ENCODE measurements at regions not wholly inside any gene's neighbourhood (a gene's known extent, or its start where the extent isn't known, plus 50 kb on each side); places are given as distances from the start of the nearest gene placed in this dataset.

DNA sequence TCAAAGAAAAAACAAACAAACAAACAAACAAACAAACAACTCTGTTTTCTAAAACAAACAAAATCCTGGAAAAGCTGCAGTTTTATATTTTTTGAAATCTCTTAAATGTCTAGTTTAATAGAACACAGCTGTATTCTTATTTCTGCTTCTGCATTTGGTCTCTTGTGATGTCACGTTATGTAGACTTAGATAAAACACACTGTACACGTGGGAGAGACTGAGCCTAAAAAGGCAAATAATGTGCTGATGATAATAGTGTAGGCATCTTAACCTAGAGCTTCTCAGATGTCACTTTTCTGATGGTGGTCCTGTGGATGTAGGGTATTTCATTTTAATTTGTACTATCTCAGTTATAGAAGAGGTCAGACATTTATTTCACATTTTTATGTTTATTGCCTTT is 261.7 kb downstream of the UTRN start:
- no peak overlapping the region for H3K4me3 ChIP-seq (ENCODE audit: low read length)
- no peaks in the 10 kb centered on the region for H4K20me1 ChIP-seq (ENCODE audit: insufficient read depth, low read depth, low read length)
- no peak overlapping the region for H3K27ac ChIP-seq (ENCODE audit: low read length)
- H3K9me3 ChIP-seq (ENCODE audit: low read length), result no peaks in the 10 kb centered on the region
- no peak for DNase-seq
- no peaks in the 10 kb centered on the region for H3K4me1 ChIP-seq (ENCODE audit: low read length)
- H3K4me2 ChIP-seq (ENCODE audit: low read depth, low read length, poor library complexity, severe bottlenecking), result no peak overlapping the region
- H3K36me3 ChIP-seq (ENCODE audit: insufficient read depth, low read length), result no peaks in the 10 kb centered on the region
- H3K79me2 ChIP-seq (ENCODE audit: low read length), result no peaks in the 10 kb centered on the region
- no peak overlapping the region for H2AFZ ChIP-seq (ENCODE audit: low read length)
- H3K9me2 ChIP-seq (replicated peaks; ENCODE audit: insufficient read depth, low read length), result no peaks in the 10 kb centered on the region
- no peaks in the 10 kb centered on the region for H3K27me3 ChIP-seq (ENCODE audit: low read length)
- H3K9ac ChIP-seq (ENCODE audit: low read length), result no peak overlapping the region

- Histone ChIP-seq H3K9me3 (ENCODE audit: low read length) (no peaks in the 10 kb centered on the region), H4K20me1 (ENCODE audit: insufficient read depth, low read depth, low read length) (no peaks in the 10 kb centered on the region), H3K27ac (ENCODE audit: low read length) (no peak overlapping the region), H3K27me3 (ENCODE audit: low read length) (no peaks in the 10 kb centered on the region), H2AFZ (ENCODE audit: low read length) (no peak overlapping the region), H3K4me2 (ENCODE audit: low read depth, low read length, poor library complexity, severe bottlenecking) (no peak overlapping the region), H3K4me1 (ENCODE audit: low read length) (no peaks in the 10 kb centered on the region), H3K79me2 (ENCODE audit: low read length) (no peaks in the 10 kb centered on the region), H3K9ac (ENCODE audit: low read length) (no peak overlapping the region), H3K4me3 (ENCODE audit: low read length) (no peak overlapping the region), H3K36me3 (ENCODE audit: insufficient read depth, low read length) (no peaks in the 10 kb centered on the region), H3K9me2 (replicated peaks; ENCODE audit: insufficient read depth, low read length) (no peaks in the 10 kb centered on the region)
- no peak for DNase-seq
Measured at GRCh38 chr6:144547409-144547808, 262.3 kb downstream of the UTRN start.

DNA sequence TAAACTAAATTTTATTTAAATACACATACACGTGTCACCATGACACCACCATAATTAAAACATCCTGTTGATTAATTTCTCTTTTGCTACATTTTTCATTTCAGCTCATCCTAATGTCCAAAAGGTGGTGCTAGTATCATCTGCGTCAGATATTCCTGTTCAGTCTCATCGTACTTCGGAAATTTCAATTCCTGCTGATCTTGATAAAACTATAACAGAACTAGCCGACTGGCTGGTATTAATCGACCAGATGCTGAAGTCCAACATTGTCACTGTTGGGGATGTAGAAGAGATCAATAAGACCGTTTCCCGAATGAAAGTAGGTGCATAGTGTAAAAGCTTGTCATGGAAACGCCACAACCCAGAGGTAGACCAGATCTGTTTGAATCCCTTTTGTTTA is 263.4 kb downstream of the UTRN start:
- Histone ChIP-seq H3K79me2 (ENCODE audit: low read length) (no peaks in the 10 kb centered on the region), H3K4me3 (ENCODE audit: low read length) (no peak overlapping the region), H3K4me2 (ENCODE audit: low read depth, low read length, poor library complexity, severe bottlenecking) (no peak overlapping the region), H3K27ac (ENCODE audit: low read length) (no peak overlapping the region), H3K4me1 (ENCODE audit: low read length) (no peaks in the 10 kb centered on the region), H2AFZ (ENCODE audit: low read length) (no peak overlapping the region), H3K9me2 (replicated peaks; ENCODE audit: insufficient read depth, low read length) (no peaks in the 10 kb centered on the region), H3K36me3 (ENCODE audit: insufficient read depth, low read length) (no peaks in the 10 kb centered on the region), H3K27me3 (ENCODE audit: low read length) (no peaks in the 10 kb centered on the region), H3K9ac (ENCODE audit: low read length) (no peak overlapping the region), H4K20me1 (ENCODE audit: insufficient read depth, low read depth, low read length) (no peaks in the 10 kb centered on the region), H3K9me3 (ENCODE audit: low read length) (no peaks in the 10 kb centered on the region)
- DNase-seq, result no peak

- no peak overlapping the region for H2AFZ ChIP-seq (ENCODE audit: low read length)
- no peaks in the 10 kb centered on the region for H3K4me1 ChIP-seq (ENCODE audit: low read length)
- H3K27me3 ChIP-seq (ENCODE audit: low read length), result no peaks in the 10 kb centered on the region
- H3K4me2 ChIP-seq (ENCODE audit: low read depth, low read length, poor library complexity, severe bottlenecking), result no peak overlapping the region
- no peaks in the 10 kb centered on the region for H3K36me3 ChIP-seq (ENCODE audit: insufficient read depth, low read length)
- H4K20me1 ChIP-seq (ENCODE audit: insufficient read depth, low read depth, low read length), result no peaks in the 10 kb centered on the region
- H3K27ac ChIP-seq (ENCODE audit: low read length), result no peak overlapping the region
- no peaks in the 10 kb centered on the region for H3K79me2 ChIP-seq (ENCODE audit: low read length)
- no peaks in the 10 kb centered on the region for H3K9me3 ChIP-seq (ENCODE audit: low read length)
- H3K9me2 ChIP-seq (replicated peaks; ENCODE audit: insufficient read depth, low read length), result no peaks in the 10 kb centered on the region
- no peak overlapping the region for H3K9ac ChIP-seq (ENCODE audit: low read length)
- no peak overlapping the region for H3K4me3 ChIP-seq (ENCODE audit: low read length)
- DNase-seq, result no peak
Measured at GRCh38 chr6:144549837-144550747, 265.0 kb downstream of the UTRN start.

- H3K27ac ChIP-seq (ENCODE audit: low read length), result no peak overlapping the region
- H3K9me3 ChIP-seq (ENCODE audit: low read length), result no peaks in the 10 kb centered on the region
- H3K4me2 ChIP-seq (ENCODE audit: low read depth, low read length, poor library complexity, severe bottlenecking), result no peak overlapping the region
- no peaks in the 10 kb centered on the region for H3K4me1 ChIP-seq (ENCODE audit: low read length)
- H3K79me2 ChIP-seq (ENCODE audit: low read length), result no peaks in the 10 kb centered on the region
- no peak for DNase-seq
- no peaks in the 10 kb centered on the region for H3K36me3 ChIP-seq (ENCODE audit: insufficient read depth, low read length)
- no peaks in the 10 kb centered on the region for H4K20me1 ChIP-seq (ENCODE audit: insufficient read depth, low read depth, low read length)
- no peaks in the 10 kb centered on the region for H3K27me3 ChIP-seq (ENCODE audit: low read length)
- H3K4me3 ChIP-seq (ENCODE audit: low read length), result no peak overlapping the region
- H3K9me2 ChIP-seq (replicated peaks; ENCODE audit: insufficient read depth, low read length), result no peaks in the 10 kb centered on the region
- no peak overlapping the region for H2AFZ ChIP-seq (ENCODE audit: low read length)
- H3K9ac ChIP-seq (ENCODE audit: low read length), result no peak overlapping the region
Measured at GRCh38 chr6:144551339-144551738, 266.2 kb downstream of the UTRN start.

DNA sequence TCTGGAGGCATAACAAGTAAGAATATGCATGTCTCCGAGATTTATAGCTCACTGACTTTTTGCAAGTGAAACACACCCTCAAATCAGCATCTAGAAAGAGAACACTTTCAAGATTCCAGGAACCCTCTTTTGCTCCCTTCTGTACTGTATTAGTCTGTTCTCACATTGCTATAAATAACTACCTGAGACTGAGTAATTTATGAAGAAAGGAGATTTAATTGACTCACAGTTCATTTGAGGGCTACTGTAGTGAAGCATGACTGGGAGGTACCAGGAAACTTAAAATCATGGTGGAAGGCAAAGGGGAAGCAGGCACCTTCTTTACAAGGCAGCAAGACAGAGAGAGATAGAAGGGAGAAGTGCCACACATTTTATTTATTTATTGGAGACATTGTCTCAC is 269.9 kb downstream of the UTRN start:
- Histone ChIP-seq H3K27me3 (ENCODE audit: low read length) (no peaks in the 10 kb centered on the region), H3K9ac (ENCODE audit: low read length) (no peak overlapping the region), H3K4me1 (ENCODE audit: low read length) (no peaks in the 10 kb centered on the region), H3K36me3 (ENCODE audit: insufficient read depth, low read length) (no peaks in the 10 kb centered on the region), H3K27ac (ENCODE audit: low read length) (no peak overlapping the region), H3K9me3 (ENCODE audit: low read length) (no peaks in the 10 kb centered on the region), H4K20me1 (ENCODE audit: insufficient read depth, low read depth, low read length) (no peaks in the 10 kb centered on the region), H3K4me3 (ENCODE audit: low read length) (no peak overlapping the region), H3K9me2 (replicated peaks; ENCODE audit: insufficient read depth, low read length) (no peaks in the 10 kb centered on the region), H3K79me2 (ENCODE audit: low read length) (no peaks in the 10 kb centered on the region), H2AFZ (ENCODE audit: low read length) (no peak overlapping the region), H3K4me2 (ENCODE audit: low read depth, low read length, poor library complexity, severe bottlenecking) (no peak overlapping the region)
- no peak for DNase-seq

DNA sequence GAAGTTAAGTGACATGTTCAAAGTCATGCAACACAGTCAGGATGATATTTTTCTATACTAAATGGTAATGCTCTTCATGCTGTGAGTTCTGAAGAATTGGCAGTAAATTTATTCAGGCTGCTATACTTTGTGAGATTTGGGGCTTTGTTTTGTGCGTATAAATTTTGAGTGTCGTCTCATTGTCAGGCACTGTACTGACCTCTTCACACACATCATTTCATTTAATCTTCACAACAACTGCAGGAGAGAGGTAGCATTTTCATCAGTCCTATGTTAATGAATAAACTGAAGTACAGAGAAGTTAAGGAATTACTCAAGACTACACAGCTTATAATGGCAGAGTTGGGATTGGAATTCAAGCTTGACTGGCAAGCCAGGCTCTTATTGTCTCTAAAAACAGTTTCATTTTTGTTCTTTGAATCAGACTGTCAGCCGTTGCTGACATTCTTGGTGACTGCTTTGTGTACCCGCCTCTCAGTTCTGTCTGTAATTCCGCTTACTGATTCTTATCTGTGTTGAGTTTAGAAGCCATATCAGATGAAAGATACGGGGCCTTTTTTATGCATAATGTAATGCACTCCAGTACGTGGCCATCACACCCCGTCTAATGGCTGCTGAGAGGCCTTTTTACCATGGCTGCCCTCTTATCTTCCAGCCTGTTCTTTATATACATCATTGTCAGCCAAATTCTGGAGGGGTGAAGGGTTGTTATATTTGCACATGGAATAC is 274.9 kb downstream of the UTRN start:
- no peak overlapping the region for H3K4me2 ChIP-seq (ENCODE audit: low read depth, low read length, poor library complexity, severe bottlenecking)
- H3K4me3 ChIP-seq (ENCODE audit: low read length), result no peak overlapping the region
- H3K9me2 ChIP-seq (replicated peaks; ENCODE audit: insufficient read depth, low read length), result no peaks in the 10 kb centered on the region
- H2AFZ ChIP-seq (ENCODE audit: low read length), result no peak overlapping the region; the same call in 1 of the 2 replicates
- no peaks in the 10 kb centered on the region for H3K9me3 ChIP-seq (ENCODE audit: low read length)
- H3K27ac ChIP-seq (ENCODE audit: low read length), result no peak overlapping the region
- no peak overlapping the region for H3K9ac ChIP-seq (ENCODE audit: low read length)
- H3K79me2 ChIP-seq (ENCODE audit: low read length), result no peaks in the 10 kb centered on the region
- no peak for DNase-seq
- H3K4me1 ChIP-seq (ENCODE audit: low read length), result no peaks in the 10 kb centered on the region
- no peaks in the 10 kb centered on the region for H3K27me3 ChIP-seq (ENCODE audit: low read length)
- no peaks in the 10 kb centered on the region for H3K36me3 ChIP-seq (ENCODE audit: insufficient read depth, low read length)
- H4K20me1 ChIP-seq (ENCODE audit: insufficient read depth, low read depth, low read length), result no peaks in the 10 kb centered on the region

DNA sequence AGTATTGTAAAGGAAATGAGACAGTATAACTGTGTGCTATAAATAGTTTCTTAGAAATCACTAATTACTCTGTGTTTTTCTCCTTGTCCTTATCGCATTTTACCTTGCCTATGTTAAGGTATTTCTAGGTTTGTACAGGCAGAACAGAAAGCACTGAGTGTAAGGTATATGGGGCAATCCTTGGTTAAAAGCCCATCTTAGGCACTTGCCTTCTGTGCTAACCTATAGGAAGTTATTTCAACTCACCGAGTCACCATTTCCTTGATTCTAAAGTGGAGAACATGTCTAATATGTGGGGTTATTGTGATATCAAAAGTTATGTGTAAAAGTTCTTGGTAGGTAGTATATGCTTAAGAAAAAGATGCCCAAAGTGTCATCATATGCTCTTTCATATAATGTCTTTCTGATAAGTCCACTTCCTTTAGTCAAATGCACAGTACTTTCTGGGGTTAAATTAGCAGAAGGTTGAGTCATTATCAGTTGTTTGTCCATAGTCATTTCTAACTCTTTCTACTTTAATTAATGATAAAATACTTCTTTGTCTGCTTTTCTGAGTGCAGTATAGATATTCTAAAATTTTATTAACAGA is 276.4 kb downstream of the UTRN start:
- peak; percentile 16 for DNase-seq
- Histone ChIP-seq H3K9me2 (replicated peaks; ENCODE audit: insufficient read depth, low read length) (no peaks in the 10 kb centered on the region), H3K4me2 (ENCODE audit: low read depth, low read length, poor library complexity, severe bottlenecking) (no peak overlapping the region), H3K27ac (ENCODE audit: low read length) (no peak overlapping the region), H3K4me3 (ENCODE audit: low read length) (no peak overlapping the region), H3K4me1 (ENCODE audit: low read length) (no peaks in the 10 kb centered on the region), H3K9ac (ENCODE audit: low read length) (no peak overlapping the region), H3K9me3 (ENCODE audit: low read length) (no peaks in the 10 kb centered on the region), H2AFZ (ENCODE audit: low read length) (no peak overlapping the region), H4K20me1 (ENCODE audit: insufficient read depth, low read depth, low read length) (no peaks in the 10 kb centered on the region), H3K36me3 (ENCODE audit: insufficient read depth, low read length) (no peaks in the 10 kb centered on the region), H3K79me2 (ENCODE audit: low read length) (no peaks in the 10 kb centered on the region), H3K27me3 (ENCODE audit: low read length) (no peaks in the 10 kb centered on the region)
